ENCODE measurements at regions not wholly inside any gene's neighbourhood (a gene's known extent, or its start where the extent isn't known, plus 50 kb on each side); places are given as distances from the start of the nearest gene placed in this dataset.
"Not testable (repeated sequence)": the region's sequence is repeated elsewhere in the genome, so short reads cannot be mapped to it uniquely, and the experiment has no call there.

- no peak for DNase-seq (ENCODE audit: low read depth in 2 of 2)
Measured at GRCh38 chr5:56732121-56732520, 83.2 kb upstream of the MAP3K1 start.

- not testable (repeated sequence) for DNase-seq (ENCODE audit: low read depth in 2 of 2)
Measured at GRCh38 chr5:56731473-56731872, 83.9 kb upstream of the MAP3K1 start.

GRCh38 chr5:56729488-56729887 lies 85.9 kb upstream of the MAP3K1 start:
- DNase-seq (ENCODE audit: low read depth in 2 of 2) = no peak

GRCh38 chr5:56725711-56726411 lies 89.5 kb upstream of the MAP3K1 start:
- DNase-seq (ENCODE audit: low read depth in 2 of 2) = no peak

- DNase-seq (ENCODE audit: low read depth in 2 of 2) = not testable (repeated sequence)
Measured at GRCh38 chr5:56724857-56725256, 90.5 kb upstream of the MAP3K1 start.

- DNase-seq (ENCODE audit: low read depth in 2 of 2) = no peak
Measured at GRCh38 chr5:56722317-56722716, 93.0 kb upstream of the MAP3K1 start.

GRCh38 chr5:56717253-56717987 lies 97.9 kb upstream of the MAP3K1 start:
- DNase-seq (ENCODE audit: low read depth in 2 of 2) = no peak

GRCh38 chr5:56715986-56716385 lies 99.4 kb upstream of the MAP3K1 start:
- DNase-seq (ENCODE audit: low read depth in 2 of 2) = no peak

GRCh38 chr5:56712895-56713591 lies 102.3 kb upstream of the MAP3K1 start:
- no peak for DNase-seq (ENCODE audit: low read depth in 2 of 2)

GRCh38 chr5:56710826-56711590 lies 104.3 kb upstream of the MAP3K1 start:
- DNase-seq (ENCODE audit: low read depth in 2 of 2) = no peak

- DNase-seq (ENCODE audit: low read depth in 2 of 2) = no peak
Measured at GRCh38 chr5:56706504-56706903, 108.8 kb upstream of the MAP3K1 start.

GRCh38 chr5:56705217-56705616 lies 110.1 kb upstream of the MAP3K1 start:
- DNase-seq (ENCODE audit: low read depth in 2 of 2) = no peak

GRCh38 chr5:56703952-56704351 lies 111.4 kb upstream of the MAP3K1 start:
- DNase-seq (ENCODE audit: low read depth in 2 of 2) = no peak

- no peak for DNase-seq (ENCODE audit: low read depth in 2 of 2)
Measured at GRCh38 chr5:56700711-56701110, 114.6 kb upstream of the MAP3K1 start.

- no peak for DNase-seq (ENCODE audit: low read depth in 2 of 2)
Measured at GRCh38 chr5:56699538-56699937, 115.8 kb upstream of the MAP3K1 start.

GRCh38 chr5:56698463-56699381 lies 116.6 kb upstream of the MAP3K1 start:
- no peak for DNase-seq (ENCODE audit: low read depth in 2 of 2)

- no peak for DNase-seq (ENCODE audit: low read depth in 2 of 2)
Measured at GRCh38 chr5:56696900-56697299, 118.4 kb upstream of the MAP3K1 start.

GRCh38 chr5:56693220-56693579 lies 122.1 kb upstream of the MAP3K1 start:
- peak; percentile 25 to 28 for DNase-seq (ENCODE audit: low read depth in 2 of 2)

- no peak for DNase-seq (ENCODE audit: low read depth in 2 of 2)
Measured at GRCh38 chr5:56692359-56693219, 122.8 kb upstream of the MAP3K1 start.

- DNase-seq (ENCODE audit: low read depth in 2 of 2) = no peak
Measured at GRCh38 chr5:56688402-56688801, 126.9 kb upstream of the MAP3K1 start.

Measured in stimulated activated CD4-positive, alpha-beta T cell treated with anti-CD3 and anti-CD28 coated beads, Interleukin-12 subunit alpha, Interleukin-12 subunit beta, amount 100 ng/mL, for 24 hours (primary cell).